GM19328 (cell line): ENCODE measurements at regions not wholly inside any gene's neighbourhood (a gene's known extent, or its start where the extent isn't known, plus 50 kb on each side); places are given as distances from the start of the nearest gene placed in this dataset.

Source experiments
- ATAC-seq: cut with Tn5 transposase; IDR thresholded peaks from one replicate; pipeline ENCODE4 v1.9.1; 2021; ENCODE audit warnings: mild to moderate bottlenecking, moderate library complexity; ENCODE audit not compliant: unreplicated experiment

DNA sequence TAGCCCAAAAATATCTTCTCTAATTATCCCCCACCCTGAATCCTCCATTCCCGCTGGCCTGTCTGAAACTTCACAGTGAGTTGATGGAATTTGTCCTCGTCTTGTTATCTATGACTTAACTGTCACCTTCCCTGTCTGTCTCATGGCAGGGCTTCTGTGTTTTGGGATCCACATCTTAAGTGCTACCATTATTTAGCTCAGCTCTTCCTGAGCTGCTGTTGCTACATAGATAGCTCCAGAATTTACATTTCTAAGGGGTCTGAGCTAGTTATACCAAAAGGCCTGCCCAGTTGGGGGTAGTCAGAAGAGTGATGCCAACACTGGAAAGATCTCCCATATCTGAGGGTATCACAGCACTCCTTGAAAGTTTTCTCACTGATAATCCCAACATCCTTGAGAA lies 57.0 kb upstream of the CDKN3 start:
- no peak for ATAC-seq

GRCh38 chr14:54342806-54343205 lies 54.0 kb upstream of the CDKN3 start:
- no peak for ATAC-seq

DNA sequence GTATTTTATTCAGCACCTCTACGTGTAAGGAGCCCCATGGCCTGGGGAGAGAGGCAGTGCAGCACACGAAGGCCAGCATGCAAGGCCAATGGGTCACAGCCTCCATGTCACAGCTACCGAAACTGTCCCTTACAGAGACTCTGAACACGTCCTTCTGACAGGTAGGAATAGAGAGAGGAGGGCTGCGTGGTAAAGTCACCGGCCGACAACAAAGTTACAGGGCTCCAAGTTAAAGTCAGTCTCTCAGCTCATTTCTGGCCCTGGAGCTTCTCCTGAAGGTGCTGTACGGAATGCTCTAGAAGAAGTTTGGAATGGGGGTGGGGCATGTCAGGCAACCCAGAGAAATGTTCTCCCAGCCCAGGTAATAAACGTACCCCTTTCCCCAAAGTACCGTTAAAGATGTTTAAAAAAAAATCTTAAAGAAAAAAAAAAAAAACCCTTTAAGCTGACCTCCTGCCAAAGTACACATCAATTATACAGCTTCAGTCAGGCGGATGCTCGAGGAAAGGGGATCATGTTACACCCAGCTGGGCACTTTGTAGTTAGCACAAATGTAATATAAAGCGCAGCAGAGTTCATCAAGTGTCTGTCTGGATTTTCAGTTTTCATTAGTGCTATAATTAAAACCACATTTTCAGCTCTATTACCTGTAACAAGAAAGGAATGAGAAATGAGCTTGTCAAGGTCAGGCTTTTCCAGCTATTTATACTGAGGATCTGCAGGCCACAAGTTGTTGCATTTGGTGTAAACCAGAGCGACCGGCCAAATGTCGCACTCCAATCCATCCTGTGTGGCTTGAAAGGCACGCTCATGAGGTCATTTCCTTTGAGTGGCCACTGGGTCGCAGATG lies 53.3 kb upstream of the CDKN3 start:
- ATAC-seq, result no peak

GRCh38 chr14:54344445-54344844 lies 52.4 kb upstream of the CDKN3 start:
- ATAC-seq, result no peak

GRCh38 chr14:54346257-54346656 lies 50.5 kb upstream of the CDKN3 start:
- ATAC-seq, result no peak
